ENCODE measurements at regions not wholly inside any gene's neighbourhood (a gene's known extent, or its start where the extent isn't known, plus 50 kb on each side); places are given as distances from the start of the nearest gene placed in this dataset.

GRCh38 chr11:121723246-121723741, 270.5 kb upstream of the SORL1-AS1 start:
- no peak for TF ChIP-seq CTCF (IDR thresholded peaks at IDR 0.05; ENCODE audit: insufficient read depth, low read depth, low read length)
- TF ChIP-seq EZH2 (IDR thresholded peaks at IDR 0.05; ENCODE audit: insufficient read depth, low read length), result no peak

Measured in astrocyte (in vitro differentiated cells and primary cell).